Ectodermal cell (in vitro differentiated cells): ENCODE measurements at regions not wholly inside any gene's neighbourhood (a gene's known extent, or its start where the extent isn't known, plus 50 kb on each side); places are given as distances from the start of the nearest gene placed in this dataset.

Experiments used
- H3K27ac ChIP-seq: 2 replicates; pipeline ENCODE4 v1.7.0; 2013; ENCODE audit warnings: mild to moderate bottlenecking, low read depth, low read length; ENCODE audit not compliant: insufficient read depth, poor library complexity, severe bottlenecking
- H3K27me3 ChIP-seq: 2 replicates; pipeline ENCODE4 v1.7.0; 2013; ENCODE audit warnings: mild to moderate bottlenecking, low read length; ENCODE audit not compliant: insufficient read depth, control insufficient read depth, poor library complexity, severe bottlenecking
- H3K36me3 ChIP-seq: one replicate; pipeline ENCODE4 v1.7.0; 2013; ENCODE audit warnings: low read length; ENCODE audit not compliant: control insufficient read depth, insufficient read depth
- H3K4me1 ChIP-seq: one replicate; pipeline ENCODE4 v1.7.0; 2013; ENCODE audit warnings: low read length; ENCODE audit not compliant: control insufficient read depth, insufficient read depth
- H3K4me3 ChIP-seq: 2 replicates; pipeline ENCODE4 v1.7.0; 2013; ENCODE audit warnings: low read depth, low read length, control low read depth; ENCODE audit not compliant: insufficient read depth
- H3K9me3 ChIP-seq: 2 replicates; pipeline ENCODE4 v1.7.0; 2013; ENCODE audit warnings: mild to moderate bottlenecking, low read length, moderate library complexity; ENCODE audit not compliant: control insufficient read depth
- WGBS, 2 experiments: methylation state at CpG; one replicate each; pipeline ENCODE4 v1.1.7; 2013; ENCODE audit warnings: missing lambda C conversion rate in 2 of 2; 5-methylcytosine and 5-hydroxymethylcytosine counted together

DNA sequence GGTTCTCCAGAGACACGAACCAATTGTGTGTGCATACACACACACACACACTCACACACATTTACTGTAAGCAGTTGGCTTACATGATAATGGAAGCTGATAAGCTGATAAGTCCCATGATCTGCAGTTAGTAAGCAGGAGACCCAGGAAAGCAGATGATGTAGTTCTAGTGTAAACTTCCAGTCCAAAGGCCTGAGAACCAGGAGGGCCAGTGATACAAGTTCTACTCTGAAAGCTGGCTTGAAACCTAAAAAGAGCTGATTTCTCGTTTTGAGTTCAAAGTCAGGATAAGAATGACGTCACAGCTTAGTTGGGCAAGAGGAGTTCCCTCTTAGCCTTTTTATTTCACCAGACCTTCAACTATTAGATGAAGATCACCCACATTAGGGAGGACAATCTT lies 558.8 kb upstream of the PIK3C3 start:
- H3K27me3 ChIP-seq = no peaks in the 10 kb centered on the region
- no peak overlapping the region for H3K27ac ChIP-seq
- WGBS, 2 experiments = 91 to 97% methylated on average over 2 of the region's 3 CpGs

DNA sequence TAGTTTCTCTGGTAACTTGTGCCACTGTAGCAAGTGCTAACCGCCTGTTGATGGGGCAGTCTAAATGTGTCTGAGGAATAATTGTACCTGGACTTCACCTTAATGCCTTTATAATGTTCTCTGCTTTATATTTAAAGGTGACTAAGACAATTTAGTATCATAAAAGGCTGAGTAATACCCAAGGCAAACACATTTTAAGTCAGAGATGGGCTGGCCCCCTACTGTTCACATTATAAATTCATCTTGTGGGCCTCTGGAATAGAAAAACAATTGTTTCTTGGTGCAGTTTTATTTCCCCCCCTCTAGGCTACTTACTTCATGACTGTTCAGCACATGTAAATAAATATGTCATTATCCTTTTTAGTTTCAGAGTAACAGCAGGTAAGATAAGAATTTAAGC lies 559.3 kb upstream of the PIK3C3 start:
- no peaks in the 10 kb centered on the region for H3K36me3 ChIP-seq
- H3K27ac ChIP-seq = no peak overlapping the region
- WGBS, 2 experiments = 100% methylated on average over 1 of the region's 1 CpG; no CpG with 5 or more reads in 1 of the 2 experiments
- H3K4me1 ChIP-seq = no peaks in the 10 kb centered on the region
- no peak overlapping the region for H3K4me3 ChIP-seq
- H3K27me3 ChIP-seq = no peaks in the 10 kb centered on the region
- no peaks in the 10 kb centered on the region for H3K9me3 ChIP-seq

More for the DNA sequence above, 558.8 kb upstream of the PIK3C3 start:
- H3K4me1 ChIP-seq = no peaks in the 10 kb centered on the region
- no peaks in the 10 kb centered on the region for H3K9me3 ChIP-seq
- no peaks in the 10 kb centered on the region for H3K36me3 ChIP-seq
- H3K4me3 ChIP-seq = no peak overlapping the region

DNA sequence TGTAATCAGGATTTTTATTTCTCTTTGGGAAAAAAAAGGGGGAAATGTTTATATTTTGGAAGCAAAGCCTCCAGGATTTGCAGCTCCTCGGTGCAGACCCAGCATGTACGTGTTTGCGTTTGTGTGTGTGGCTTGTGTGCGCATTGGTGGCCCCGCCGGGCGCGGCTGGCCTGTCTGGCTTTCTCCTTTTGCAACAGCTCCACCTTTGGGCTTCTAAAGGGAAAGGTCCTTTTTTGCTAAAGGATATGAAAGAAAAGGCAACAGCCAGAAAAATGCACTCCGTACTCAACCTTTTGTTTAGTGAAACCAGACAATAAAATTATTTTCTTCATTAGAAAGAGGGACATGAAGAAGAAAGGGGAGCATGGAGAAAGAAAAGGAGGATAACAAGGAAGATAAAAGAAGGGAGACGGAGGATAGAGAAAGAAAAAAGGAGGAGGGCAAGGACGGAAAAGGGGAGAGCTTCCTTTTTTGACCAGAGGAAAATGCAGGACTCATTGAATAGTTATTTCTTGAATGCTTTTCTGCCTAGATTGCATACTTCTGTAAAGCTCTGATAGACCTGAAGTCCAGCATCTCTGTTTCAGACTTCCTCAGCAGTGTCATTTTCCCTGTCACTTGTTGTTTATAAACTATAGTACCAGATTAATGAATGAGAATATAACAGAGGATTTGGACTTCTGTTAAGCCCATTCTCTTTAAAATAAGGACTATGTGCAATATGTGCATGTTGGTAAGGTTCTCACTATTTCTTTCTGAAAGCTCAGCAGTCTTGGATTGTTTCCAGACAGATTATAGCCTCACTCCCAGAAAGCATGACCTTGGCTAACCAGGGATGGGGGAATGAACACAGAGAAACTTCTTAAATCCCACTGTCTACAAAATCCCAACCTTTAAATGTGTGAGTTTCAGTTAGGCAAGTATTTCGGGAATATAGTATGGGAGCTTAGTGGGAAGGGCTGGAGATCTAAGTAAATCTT lies 563.1 kb upstream of the PIK3C3 start:
- no peaks in the 10 kb centered on the region for H3K36me3 ChIP-seq
- no peaks in the 10 kb centered on the region for H3K27me3 ChIP-seq
- H3K4me3 ChIP-seq = no peak overlapping the region
- H3K9me3 ChIP-seq = no peaks in the 10 kb centered on the region
- 15 to 16% methylated on average over 11 of the region's 12 CpGs for WGBS, 2 experiments
- no peaks in the 10 kb centered on the region for H3K4me1 ChIP-seq
- H3K27ac ChIP-seq = no peak overlapping the region

DNA sequence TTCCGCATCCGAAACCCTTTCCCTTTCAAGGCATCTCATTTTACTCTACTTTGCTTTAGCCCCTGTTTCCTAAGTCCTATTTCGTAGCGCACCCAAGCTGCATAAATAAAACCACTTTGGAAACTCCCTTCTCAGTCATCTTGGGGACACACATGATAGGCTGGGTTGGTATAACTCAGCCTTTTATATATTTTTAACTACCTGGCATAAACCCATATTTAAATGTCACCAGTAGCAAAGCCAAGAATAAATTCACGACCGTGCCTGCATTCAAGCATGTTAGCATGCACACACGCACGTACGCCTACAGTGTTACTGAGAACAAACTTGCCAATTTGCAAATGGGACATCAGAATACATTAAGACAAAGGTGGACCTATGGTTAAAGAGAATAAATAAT lies 564.7 kb upstream of the PIK3C3 start:
- no peak overlapping the region for H3K4me3 ChIP-seq
- no peaks in the 10 kb centered on the region for H3K27me3 ChIP-seq
- 94 to 96% methylated on average over 9 of the region's 9 CpGs for WGBS, 2 experiments
- H3K9me3 ChIP-seq = no peaks in the 10 kb centered on the region
- no peaks in the 10 kb centered on the region for H3K4me1 ChIP-seq
- no peaks in the 10 kb centered on the region for H3K36me3 ChIP-seq
- no peak overlapping the region for H3K27ac ChIP-seq

DNA sequence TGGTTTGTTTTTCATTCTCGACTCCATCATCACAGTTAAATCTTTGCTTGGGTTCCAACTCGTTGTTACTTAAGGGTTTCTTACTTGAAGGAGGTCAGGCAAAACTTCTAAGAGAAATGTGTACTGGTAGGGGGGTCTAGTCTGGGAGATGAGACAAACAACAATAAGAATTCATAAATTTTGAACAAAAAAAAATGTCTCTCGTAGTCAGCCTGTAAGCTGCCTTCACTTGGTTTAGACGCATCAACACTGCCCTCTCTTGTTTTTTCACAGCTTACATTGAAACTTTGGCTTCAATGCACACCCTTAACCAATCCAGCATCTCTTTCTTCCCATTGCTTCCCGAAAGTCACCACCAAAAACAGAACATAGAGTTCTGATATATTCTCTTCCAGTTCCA lies 576.4 kb upstream of the PIK3C3 start:
- Histone ChIP-seq H3K27ac (no peak overlapping the region), H3K4me3 (no peak overlapping the region), H3K9me3 (no peaks in the 10 kb centered on the region), H3K36me3 (no peaks in the 10 kb centered on the region), H3K4me1 (no peaks in the 10 kb centered on the region), H3K27me3 (no peaks in the 10 kb centered on the region)
- 54 to 63% methylated on average over 3 to 4 of the region's 5 CpGs for whole genome bisulfite sequencing, 2 experiments

DNA sequence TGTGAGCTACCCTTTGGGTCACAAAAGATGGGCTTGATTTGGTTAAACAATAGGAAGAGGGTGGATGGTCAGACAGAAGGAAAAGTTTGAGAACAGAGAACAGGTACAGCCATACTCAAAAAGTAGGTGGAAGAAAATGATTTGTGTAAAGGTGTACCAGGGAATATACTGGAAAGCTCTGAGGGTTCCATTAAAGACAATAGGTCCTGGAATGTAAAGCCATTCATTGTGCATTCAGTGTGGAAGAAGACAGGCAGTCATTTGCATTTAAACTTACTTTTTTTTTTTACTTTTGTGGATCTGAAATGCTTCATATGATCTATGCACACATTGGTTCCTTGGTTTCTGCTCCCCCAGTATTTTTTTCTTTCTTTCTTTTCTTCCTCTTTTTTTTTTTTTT lies 581.4 kb upstream of the PIK3C3 start:
- Histone ChIP-seq H3K9me3 (no peaks in the 10 kb centered on the region), H3K36me3 (no peaks in the 10 kb centered on the region), H3K4me1 (no peaks in the 10 kb centered on the region), H3K27me3 (no peaks in the 10 kb centered on the region), H3K27ac (no peak overlapping the region), H3K4me3 (no peak overlapping the region)

DNA sequence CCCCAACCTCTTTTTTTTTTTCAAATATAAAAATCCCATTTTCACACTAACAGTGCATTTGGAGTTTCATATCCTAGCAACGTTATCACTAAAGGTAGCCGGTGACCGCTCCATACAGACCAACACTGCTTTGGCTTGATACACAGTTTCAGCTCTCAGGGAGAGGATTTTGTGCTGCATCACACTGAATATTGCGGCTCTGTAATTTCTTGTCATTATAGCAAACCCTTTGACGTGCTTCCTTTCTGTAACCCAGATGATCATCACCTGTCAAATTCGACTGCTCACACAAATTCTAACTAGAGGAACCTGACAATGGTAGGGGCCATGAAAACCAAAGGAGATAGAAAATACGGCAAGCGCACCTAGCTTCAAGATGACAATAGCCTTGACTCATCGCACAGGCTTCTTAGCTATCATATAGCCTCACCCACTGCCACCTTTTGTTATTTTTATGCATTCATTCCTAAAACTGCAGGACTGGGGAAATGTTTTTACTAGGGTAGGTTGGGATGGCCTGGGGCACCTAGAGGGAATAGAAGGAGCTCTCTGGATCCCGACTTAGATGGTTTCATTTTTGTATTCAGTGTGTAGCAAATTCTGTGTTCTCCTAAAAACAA lies 582.9 kb upstream of the PIK3C3 start:
- Histone ChIP-seq H3K27ac (no peak overlapping the region), H3K4me3 (no peak overlapping the region), H3K36me3 (no peaks in the 10 kb centered on the region), H3K9me3 (no peaks in the 10 kb centered on the region), H3K4me1 (no peaks in the 10 kb centered on the region), H3K27me3 (no peaks in the 10 kb centered on the region)
- 77 to 81% methylated on average over 10 of the region's 10 CpGs for WGBS, 2 experiments

DNA sequence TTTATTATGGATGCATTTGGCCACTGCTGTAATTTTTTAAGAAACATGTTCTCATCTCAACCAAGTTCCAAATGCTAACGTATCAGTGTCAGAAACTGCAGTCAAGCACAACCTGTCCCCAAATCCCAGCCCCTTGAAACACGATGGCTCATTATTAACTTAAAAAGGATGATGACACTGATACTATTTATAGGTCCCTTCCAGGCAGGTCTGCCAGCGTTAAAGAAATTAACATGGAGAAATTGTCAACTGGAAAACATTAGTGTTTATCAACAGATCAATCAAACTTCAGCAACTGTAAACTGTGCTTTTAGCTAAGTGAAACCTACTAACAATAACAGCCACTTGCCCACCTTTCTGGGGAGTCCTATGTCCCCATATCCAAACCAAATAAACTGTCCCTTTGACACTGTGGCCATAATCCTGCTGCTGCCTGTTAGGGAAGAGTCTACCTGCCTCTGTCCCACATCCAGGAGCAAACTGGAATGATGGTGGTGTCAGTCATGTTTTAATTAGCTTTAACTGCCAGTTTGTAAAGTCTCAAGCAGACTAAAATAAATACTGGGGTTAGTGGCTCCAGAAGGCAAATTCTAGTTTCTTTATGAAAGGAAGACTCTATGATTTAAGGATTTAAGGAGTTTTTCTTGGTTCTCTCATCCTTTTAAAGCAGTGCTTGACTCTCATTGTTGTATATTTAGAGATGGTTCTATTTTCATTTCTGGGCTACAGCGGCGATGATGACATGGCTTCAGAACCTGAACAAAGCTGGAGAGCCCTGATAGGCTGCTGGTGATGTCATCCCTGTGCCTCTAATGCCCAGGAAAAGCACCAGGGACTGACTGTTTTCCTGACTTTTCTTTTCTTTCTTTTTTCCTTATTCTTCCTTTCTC lies 583.6 kb upstream of the PIK3C3 start:
- Histone ChIP-seq H3K9me3 (no peaks in the 10 kb centered on the region), H3K4me1 (no peaks in the 10 kb centered on the region), H3K27ac (no peak overlapping the region), H3K4me3 (no peak overlapping the region), H3K27me3 (no peaks in the 10 kb centered on the region), H3K36me3 (no peaks in the 10 kb centered on the region)
- 89 to 92% methylated on average over 5 of the region's 5 CpGs for WGBS, 2 experiments

DNA sequence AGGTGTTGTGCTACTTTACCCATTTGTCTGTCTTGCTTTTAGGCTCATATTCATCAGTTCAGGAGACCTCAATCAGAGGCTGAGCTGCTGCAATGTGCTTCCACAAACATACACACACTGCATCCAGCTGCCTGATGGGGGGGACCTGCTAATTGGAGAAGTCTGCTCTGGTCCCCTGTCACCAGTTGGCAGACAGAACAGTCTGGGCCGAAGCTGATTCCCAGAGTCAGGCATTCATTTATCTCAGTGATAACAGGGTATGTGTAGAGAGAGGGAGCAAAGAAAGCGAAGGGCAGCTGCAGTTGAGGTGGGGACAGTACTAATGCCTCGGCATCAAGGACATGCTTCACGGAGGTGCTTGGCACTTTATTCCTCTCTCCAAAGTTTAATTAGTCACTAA lies 584.3 kb upstream of the PIK3C3 start:
- 86 to 96% methylated on average over 4 of the region's 4 CpGs for WGBS, 2 experiments

DNA sequence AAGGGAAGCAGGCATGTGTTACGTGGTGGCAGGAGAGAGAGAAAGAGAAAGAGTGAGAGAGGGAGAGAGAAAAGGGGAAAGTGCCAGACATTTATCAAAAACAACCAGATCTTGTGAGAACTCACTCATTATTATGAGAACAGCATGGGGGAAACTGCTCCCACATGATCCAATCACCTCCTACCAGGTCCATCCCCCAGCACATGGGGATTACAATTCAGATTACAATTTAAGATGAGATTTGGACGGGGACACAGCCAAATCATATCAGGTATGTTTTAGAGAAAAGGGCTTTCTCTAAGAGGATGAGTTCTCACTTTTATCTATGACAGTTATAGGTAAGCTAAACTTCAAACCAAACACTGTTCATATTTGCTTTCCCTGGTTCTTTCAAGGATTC lies 597.3 kb upstream of the PIK3C3 start:
- WGBS, 2 experiments = 88 to 95% methylated on average over 2 of the region's 2 CpGs
- Histone ChIP-seq H3K27ac (no peak overlapping the region), H3K36me3 (no peaks in the 10 kb centered on the region), H3K4me3 (no peak overlapping the region), H3K27me3 (no peaks in the 10 kb centered on the region), H3K4me1 (no peaks in the 10 kb centered on the region), H3K9me3 (no peaks in the 10 kb centered on the region)

More for the DNA sequence above, 584.3 kb upstream of the PIK3C3 start:
- Histone ChIP-seq H3K4me1 (no peaks in the 10 kb centered on the region), H3K27me3 (no peaks in the 10 kb centered on the region), H3K4me3 (no peak overlapping the region), H3K36me3 (no peaks in the 10 kb centered on the region), H3K27ac (no peak overlapping the region), H3K9me3 (no peaks in the 10 kb centered on the region)
